NT2/D1 (cell line): ENCODE measurements at regions not wholly inside any gene's neighbourhood (a gene's known extent, or its start where the extent isn't known, plus 50 kb on each side); places are given as distances from the start of the nearest gene placed in this dataset.

Source experiments
- SUZ12 ChIP-seq: IDR thresholded peaks from 2 replicates; pipeline ENCODE4 v1.6.1; 2011; ENCODE audit not compliant: insufficient read length, insufficient read depth; ENCODE audit errors: extremely low read depth
- YY1 ChIP-seq: IDR thresholded peaks from 2 replicates; pipeline ENCODE4 v1.6.1; 2011; ENCODE audit not compliant: insufficient read length, insufficient read depth
- ZNF274 ChIP-seq: IDR thresholded peaks from 2 replicates; pipeline ENCODE4 v1.6.1; 2011; ENCODE audit warnings: mild to moderate bottlenecking, low read depth, low read length

- TF ChIP-seq ZNF274 (no peak), SUZ12 (no peak), YY1 (no peak)
Observed at GRCh38 chr15:91589360-91589759, 264.1 kb upstream of the SLCO3A1 start.
